AG09319 (cell line): ENCODE measurements at regions not wholly inside any gene's neighbourhood (a gene's known extent, or its start where the extent isn't known, plus 50 kb on each side); places are given as distances from the start of the nearest gene placed in this dataset.
"Not testable (repeated sequence)": the region's sequence is repeated elsewhere in the genome, so short reads cannot be mapped to it uniquely, and the experiment has no call there.

Source experiments
- DNase-seq: peaks from one replicate; pipeline ENCODE4 v3.0.0-alpha.2; 2010; ENCODE audit warnings: low read depth; ENCODE audit errors: extremely low read depth
- CTCF ChIP-seq: IDR thresholded peaks from 2 replicates; pipeline ENCODE4 v1.5.1; 2011; ENCODE audit warnings: low read depth, mild to moderate bottlenecking, inconsistent platforms, low read length, moderate library complexity

DNA sequence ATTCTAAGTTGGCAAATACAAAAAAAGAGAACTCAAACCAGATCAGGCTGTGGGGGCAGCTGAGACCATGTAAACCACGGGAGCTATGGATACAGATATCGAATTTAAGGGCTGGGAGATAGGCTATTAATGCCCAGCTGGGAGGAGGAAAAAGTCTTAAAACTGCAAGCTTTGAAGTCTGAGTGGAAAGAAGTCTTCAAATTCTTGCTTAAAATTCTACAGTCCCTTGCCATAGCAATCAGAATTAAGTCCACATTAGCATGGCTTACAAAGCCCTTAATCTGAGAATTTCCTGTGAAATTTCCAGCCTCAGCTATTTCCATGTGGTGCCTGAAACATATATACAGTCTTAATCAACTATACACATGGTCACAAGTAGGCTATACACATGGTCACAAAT lies 465.0 kb upstream of the HSF2 start:
- no peak for DNase-seq
- TF ChIP-seq CTCF = no peak

GRCh38 chr6:121940728-121941127 lies 458.7 kb upstream of the HSF2 start:
- no peak for DNase-seq
- no peak for TF ChIP-seq CTCF

DNA sequence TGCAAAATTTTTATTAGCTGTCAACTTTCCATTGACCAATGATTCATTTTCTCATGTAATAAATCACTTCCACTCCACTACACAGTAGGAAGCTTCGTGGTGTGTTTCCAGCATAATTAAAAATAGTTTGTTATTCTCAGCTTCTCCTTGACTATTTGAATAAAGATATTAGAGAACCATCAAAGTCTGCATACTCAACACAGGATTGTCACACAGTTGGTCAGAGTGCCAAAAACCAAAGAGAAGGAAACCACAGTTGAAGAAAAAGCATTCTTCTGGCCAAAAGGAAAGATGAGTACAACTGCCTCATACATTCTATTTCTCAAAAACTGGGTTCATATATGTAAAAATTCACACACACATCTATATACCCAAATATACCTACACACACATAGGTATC lies 455.1 kb upstream of the HSF2 start:
- no peak for DNase-seq
- TF ChIP-seq CTCF = no peak

GRCh38 chr6:121951123-121951522 lies 448.3 kb upstream of the HSF2 start:
- TF ChIP-seq CTCF = no peak
- DNase-seq = no peak

DNA sequence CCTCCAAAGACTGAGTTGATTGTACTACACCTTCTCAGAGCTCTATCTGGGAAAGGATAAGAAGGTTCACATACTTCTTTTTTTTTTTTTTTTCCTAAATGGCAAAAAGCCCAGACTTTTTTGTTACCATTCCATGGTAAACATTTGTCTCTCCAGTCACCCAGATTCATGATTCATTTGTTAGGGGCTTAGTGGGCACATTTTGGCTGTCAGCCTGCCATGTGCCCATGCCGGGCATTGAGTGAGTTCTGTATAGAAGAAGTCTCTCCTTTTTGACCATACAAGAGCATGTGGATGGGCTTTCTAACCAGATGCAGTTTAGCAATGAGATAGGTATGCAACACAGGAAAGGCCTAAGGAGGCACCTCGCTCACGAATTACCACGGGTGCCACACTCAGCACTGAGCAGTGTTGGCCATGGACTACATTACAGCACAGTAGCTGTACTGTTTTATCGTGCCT lies 447.5 kb upstream of the HSF2 start:
- TF ChIP-seq CTCF = no peak
- peak; percentile 30 for DNase-seq

- DNase-seq = not testable (repeated sequence)
These were observed 444.1 kb upstream of the HSF2 start for GRCh38 chr6:121955401-121955800.

- DNase-seq = no peak
These were observed 442.7 kb upstream of the HSF2 start for GRCh38 chr6:121956782-121957181.

More at GRCh38 chr6:121956782-121957181, 442.7 kb upstream of the HSF2 start:
- TF ChIP-seq CTCF = no peak
